ENCODE measurements at regions not wholly inside any gene's neighbourhood (a gene's known extent, or its start where the extent isn't known, plus 50 kb on each side); places are given as distances from the start of the nearest gene placed in this dataset.

- DNase-seq: no peak
Measured at GRCh38 chr9:89812556-89813181, 207.9 kb downstream of the GADD45G start.

DNA sequence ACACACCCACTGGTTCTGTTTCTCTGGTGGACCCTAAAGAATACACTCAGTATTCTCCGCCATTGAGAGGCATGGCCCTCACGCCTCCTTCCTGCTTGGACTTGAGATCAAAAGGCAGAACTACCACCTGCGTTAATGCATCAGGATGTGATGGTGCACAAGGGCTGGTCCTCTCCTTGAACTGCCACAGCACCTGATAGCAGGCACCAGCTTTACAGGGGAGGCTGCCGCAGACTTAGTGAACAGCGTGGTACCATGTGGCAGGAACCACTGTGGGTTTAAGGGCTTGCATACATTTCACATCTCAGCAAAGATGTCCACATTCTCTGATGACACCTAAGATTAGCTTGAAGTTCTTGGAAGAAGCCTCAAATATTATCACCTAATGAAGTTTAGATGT, 208.7 kb downstream of the GADD45G start:
- no peak for DNase-seq

DNA sequence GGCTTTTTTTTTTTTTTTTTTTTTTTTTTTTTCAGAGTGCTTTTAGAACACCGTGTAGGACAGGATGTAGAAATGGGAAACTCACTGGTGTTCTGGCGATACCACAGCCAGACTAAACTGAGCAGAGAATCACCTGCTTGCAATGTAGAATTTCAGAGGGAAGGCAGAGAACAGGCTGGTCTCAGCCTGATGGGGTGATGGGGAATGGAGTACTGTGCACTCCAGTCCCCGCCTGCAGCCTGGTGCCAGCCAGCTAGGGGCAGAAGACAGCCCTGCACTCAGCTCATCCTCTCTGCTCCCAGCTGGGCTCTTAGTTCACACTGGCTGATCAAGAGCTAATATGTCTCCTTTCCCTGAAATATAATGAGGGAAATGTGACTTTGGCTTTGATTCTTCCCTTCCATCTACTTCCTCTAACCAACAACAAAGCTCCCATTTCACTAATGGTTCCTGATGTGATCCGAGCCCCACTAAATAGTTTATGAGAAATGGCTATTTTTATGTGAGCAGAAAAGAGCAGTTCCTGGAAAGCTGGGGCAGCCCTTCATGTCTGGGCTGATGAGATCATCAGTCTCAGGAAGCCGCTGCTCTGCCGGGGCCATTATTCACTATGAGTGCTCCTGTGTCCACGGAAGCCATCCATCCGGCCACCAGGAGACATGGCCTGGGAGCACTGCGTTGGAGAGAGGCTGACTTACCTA, 209.7 kb downstream of the GADD45G start:
- no peak for DNase-seq

- DNase-seq: no peak
Measured at GRCh38 chr9:89815061-89815902, 210.5 kb downstream of the GADD45G start.

- DNase-seq: no peak
Measured at GRCh38 chr9:89815903-89816573, 211.2 kb downstream of the GADD45G start.

DNA sequence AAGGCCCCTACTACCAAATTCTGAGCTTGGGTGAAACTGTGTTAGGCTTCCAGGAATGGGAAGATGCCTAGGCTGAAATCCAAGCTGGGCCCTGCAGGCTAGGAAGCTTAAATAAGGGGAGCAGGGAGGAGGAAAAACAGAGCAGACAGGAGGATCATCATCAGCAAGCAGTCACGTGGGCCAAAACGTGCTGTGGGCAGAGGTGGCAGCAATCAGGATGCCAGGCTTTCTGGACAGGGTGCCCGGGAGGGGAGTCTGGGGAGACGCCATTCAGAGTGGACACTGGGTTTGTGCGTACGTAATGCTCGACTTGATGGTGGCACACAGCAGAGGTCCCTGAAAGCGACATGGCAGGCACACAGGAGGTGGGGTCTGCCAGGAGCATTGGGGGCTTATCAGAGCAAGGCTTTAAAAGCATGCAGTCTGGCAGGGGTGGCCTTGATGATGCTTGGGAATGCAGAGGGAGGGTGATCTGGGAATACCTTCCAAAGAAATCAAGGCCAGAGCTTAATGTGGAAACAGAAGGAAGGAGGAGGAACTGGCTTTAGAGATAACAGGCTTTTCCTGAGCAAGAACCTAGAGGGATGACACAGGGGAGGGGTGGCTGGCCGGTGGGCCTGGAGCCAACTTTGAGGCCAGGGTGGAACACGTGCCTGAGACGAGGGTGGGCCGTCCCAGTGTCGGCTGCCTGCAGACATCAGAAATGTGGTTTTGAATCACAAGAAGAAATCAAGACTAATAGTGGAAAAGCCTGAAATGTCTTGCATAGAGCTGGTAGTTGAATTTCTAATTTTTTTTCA, 212.5 kb downstream of the GADD45G start:
- DNase-seq: no peak

- no peak for DNase-seq
Measured at GRCh38 chr9:89820337-89820736, 215.5 kb downstream of the GADD45G start.

DNA sequence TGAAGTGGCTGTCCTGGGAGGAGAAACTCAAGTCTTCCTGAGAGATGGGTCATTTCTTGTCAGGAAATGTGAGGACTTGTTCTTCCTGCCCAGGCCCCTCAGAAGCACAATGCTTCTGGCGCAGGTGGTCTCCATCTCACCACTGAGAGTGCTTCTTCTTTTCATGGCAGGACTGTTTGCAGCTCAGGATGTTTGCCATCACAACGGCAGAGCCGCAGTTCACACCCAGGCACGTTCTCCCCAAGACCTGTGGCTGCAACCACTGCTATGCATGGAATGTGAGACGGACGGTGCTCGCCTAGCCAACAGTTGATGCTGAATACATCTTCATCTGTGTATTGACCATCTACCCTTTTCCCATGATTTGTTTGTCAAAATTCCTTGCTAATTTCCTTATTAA, 216.3 kb downstream of the GADD45G start:
- no peak for DNase-seq

DNA sequence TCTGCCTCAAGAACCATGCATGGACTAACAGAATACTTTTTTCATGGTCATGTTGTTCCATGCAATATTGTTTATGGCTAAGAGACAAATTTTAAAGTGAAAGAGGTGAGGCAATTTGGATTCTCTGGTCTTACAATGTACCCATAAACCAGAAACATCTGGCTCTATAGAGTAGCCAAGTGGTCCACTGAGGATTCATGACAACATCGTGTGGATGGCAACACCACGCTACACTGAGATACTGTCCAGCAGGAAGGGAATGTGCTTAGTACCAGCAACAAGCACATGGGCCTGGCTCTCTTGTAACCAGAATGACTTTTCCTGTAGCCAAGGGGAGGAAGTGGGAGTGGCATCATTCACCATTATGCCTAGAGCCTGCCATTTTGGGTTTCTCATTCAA, 218.2 kb downstream of the GADD45G start:
- DNase-seq: no peak

GRCh38 chr9:89825669-89826068, 220.9 kb downstream of the GADD45G start:
- DNase-seq: no peak

DNA sequence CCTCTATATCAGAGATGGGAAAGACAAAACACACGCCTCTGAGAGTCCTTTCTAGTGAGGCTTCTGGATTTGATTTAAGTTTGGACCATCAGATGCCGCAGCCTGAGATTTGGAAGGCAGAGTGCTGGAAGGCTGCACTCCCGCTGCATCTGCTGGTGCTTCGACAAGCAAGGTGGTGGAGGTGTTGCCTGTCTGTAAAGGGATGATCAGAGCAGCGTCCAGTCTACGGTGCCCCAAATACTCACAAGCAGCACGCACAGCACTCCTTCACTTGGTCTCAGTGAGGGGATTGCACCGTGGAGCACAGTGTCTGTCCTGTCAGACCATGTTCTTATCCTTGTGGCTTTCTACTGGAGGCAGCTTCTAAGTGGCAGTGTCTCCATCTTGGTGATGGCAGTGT, 221.4 kb downstream of the GADD45G start:
- no peak for DNase-seq

DNA sequence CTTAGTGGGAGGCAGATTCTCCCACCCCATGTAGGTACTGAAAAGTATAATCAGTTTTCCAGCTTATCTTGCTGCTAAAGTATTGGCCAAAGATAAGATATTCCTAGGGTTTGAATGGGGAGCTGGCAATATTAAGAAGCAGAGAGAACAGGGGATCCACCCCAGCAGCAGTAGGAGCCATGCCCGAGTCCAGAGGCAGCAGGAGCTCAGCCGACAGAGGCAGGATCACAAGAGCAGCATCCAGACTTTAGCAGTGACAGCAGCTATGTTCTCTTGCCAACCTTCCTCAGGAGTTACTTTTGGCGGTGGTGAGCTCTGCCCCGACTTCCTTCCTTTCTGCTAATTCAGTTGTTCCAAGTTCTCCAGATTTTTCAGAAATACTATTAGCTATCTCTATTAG, 224.5 kb downstream of the GADD45G start:
- DNase-seq: no peak

GRCh38 chr9:89835666-89836065, 230.9 kb downstream of the GADD45G start:
- DNase-seq: no peak

DNA sequence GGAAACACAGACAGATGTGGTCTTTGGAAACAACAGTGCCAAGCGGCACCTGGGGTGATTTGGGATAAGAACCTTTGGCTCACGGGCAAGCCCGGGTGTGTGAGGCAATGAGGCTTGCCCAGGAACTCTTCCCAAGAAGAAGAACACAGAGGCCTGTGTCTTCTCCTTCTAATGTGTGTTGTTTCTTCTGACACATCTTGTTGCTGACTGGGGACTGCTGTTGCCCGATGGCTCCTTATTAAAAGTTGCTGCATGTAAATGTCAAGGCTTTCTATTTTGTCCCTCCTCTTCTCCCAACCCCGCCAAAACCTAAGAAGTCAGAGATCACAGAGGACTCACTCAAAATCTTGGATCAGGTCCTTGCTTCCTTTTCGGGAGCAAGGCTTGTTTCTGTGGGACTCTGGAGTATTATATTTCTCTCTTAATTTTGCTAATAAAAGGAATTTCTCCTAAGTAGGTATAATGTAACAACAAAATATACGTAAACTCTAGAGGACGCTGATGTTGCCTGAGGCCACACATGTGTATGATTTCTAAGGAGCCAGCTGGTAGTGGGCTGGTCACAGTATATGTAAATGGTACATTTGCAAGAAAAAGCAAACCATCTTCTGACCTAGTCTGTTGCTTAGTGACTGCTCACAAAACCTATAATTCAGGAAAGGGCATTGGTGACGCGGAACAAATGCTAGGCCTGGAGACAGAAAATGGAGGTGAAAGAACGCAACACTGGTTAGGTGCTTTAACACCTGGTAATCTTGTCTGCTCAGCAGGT, 232.5 kb downstream of the GADD45G start:
- no peak for DNase-seq

- DNase-seq: no peak
Measured at GRCh38 chr9:89837934-89838310, 233.1 kb downstream of the GADD45G start.

DNA sequence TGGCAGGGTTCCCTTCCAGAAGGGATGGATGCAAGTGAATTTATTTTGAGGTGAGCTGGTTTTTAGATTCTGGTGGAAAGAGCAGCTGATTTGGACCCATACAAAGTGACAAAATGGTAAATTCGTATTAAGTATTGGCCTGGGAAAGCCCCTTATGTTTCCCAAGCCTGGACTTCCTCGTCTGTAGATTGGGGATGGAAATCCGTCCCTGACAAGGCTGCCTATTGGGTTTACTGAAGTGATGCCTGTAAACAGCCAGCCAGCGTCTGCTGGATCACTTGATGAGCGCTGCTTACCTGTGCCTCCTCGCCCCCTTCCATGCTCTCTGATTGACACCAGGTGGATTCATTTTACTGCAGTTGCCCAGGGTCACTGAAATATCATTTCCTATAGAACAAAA, 233.8 kb downstream of the GADD45G start:
- DNase-seq: no peak

DNA sequence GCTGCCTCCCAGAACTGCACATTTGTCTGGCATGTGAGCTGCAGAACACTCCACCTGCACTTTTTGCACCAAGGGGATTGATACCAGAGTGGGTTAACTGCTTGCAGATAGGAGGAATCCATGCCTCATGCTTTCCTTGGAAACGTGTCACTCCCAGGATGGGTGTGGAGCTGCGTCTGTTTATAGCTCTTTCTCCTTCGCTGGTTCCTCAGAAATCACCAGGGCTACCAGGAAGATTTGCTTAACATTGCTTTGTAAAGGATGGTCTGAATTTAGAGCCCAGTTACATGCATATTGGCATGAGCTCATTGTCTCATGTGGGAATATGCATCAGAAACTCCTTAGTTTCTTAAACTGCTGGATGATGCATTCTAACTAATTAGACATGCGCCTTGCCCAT, 234.6 kb downstream of the GADD45G start:
- no peak for DNase-seq

- no peak for DNase-seq
Measured at GRCh38 chr9:89839952-89840351, 235.1 kb downstream of the GADD45G start.

GRCh38 chr9:89841456-89841855, 236.6 kb downstream of the GADD45G start:
- no peak for DNase-seq

- no peak for DNase-seq
Measured at GRCh38 chr9:89842267-89842768, 237.5 kb downstream of the GADD45G start.

DNA sequence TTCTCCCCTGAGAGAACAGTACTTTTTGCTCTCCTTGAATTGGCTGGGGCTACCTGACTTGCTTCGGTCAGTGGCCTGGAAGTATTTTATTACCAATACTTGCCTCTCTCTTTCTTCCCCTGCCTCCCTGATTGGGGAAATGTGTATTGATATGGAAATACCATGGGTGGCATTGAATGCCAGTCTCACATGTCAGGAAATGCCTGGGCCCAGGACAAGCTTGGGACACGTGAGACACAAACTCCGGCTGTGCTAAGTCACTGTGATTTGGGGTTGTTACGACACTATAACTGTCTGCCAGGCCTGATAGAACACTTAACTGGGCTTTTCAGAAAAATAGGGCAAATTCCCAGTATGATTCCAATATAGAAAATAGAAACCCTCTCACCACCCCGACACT, 238.3 kb downstream of the GADD45G start:
- DNase-seq: no peak

All from T-helper 1 cell (primary cell).